Activated CD4-positive, alpha-beta T cell treated with anti-CD3 and anti-CD28 coated beads, Interleukin-2, amount 10 ng/mL, durations not matched to agents 24 days and 14 days (primary cell): ENCODE measurements at regions not wholly inside any gene's neighbourhood (a gene's known extent, or its start where the extent isn't known, plus 50 kb on each side); places are given as distances from the start of the nearest gene placed in this dataset.

Experiments used
- DNase-seq: peaks from one replicate; pipeline ENCODE4 v3.0.0; 2022
- H3K27ac Mint-ChIP-seq: one replicate; pipeline ENCODE4 v1.8.0; 2022; ENCODE audit warnings: mild to moderate bottlenecking, mixed read lengths
- H3K27me3 Mint-ChIP-seq: one replicate; pipeline ENCODE4 v1.8.0; 2022; ENCODE audit warnings: mixed read lengths
- H3K36me3 Mint-ChIP-seq: one replicate; pipeline ENCODE4 v1.8.0; 2022; ENCODE audit warnings: low read depth, mild to moderate bottlenecking, mixed read lengths
- H3K4me1 Mint-ChIP-seq: one replicate; pipeline ENCODE4 v1.8.0; 2021; ENCODE audit warnings: mixed read lengths
- H3K4me3 Mint-ChIP-seq: one replicate; pipeline ENCODE4 v1.8.0; 2022; ENCODE audit warnings: mild to moderate bottlenecking, moderate library complexity, mixed read lengths
- H3K9me3 Mint-ChIP-seq: one replicate; pipeline ENCODE4 v1.8.0; 2021; ENCODE audit warnings: mixed read lengths
- intact Hi-C: fragments of 100-400 bp; cut with micrococcal nuclease; formaldehyde crosslinking; loops from one replicate; pipeline ENCODE4 v1.15.1; 2023

DNA sequence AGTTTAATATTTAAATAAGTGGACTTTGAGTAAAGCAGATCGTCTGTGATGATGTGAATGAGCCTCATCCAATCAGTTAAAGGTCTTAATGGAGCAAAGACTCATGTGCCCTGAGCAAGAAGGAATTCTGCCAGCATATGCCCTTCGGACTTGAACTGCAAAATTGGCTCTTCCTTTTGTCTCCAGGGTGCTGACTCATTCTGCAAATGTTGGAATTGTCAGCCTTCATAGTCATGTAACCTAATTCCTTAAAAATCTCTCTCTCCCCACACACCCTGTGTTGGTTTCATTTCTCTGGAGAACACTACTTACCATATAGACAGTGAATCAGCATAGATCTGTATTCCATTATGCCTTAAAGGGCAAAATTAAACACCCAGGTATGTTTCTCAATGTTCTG, 609.8 kb upstream of the GALNTL6 start:
- intact Hi-C loops = no loop called here
- Mint-ChIP-seq H3K4me1 (no peaks in the 10 kb centered on the region), H3K9me3 (no peaks in the 10 kb centered on the region), H3K27me3 (no peaks in the 10 kb centered on the region), H3K4me3 (no peak overlapping the region), H3K36me3 (no peaks in the 10 kb centered on the region), H3K27ac (no peak overlapping the region)
- no peak for DNase-seq

DNA sequence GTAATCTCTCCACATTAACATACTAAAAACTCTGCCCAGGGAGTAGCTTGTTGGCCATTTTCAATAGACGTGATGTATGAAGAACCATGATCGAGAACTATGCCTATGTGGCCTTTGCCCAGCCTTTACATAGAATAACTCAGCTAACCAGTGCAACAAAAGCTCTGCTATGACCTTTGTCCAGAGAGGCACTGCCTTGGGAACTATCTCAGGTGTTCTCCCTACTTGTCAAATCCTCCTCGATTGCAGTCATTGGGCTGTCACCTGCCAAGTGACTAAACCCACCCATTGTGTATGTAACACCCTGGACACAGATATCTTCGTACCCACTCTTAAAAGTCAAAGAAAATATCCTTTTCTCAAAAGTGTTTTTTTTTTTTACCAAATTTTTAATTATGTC, 610.3 kb upstream of the GALNTL6 start:
- Mint-ChIP-seq H3K4me1 (no peaks in the 10 kb centered on the region), H3K4me3 (no peak overlapping the region), H3K9me3 (no peaks in the 10 kb centered on the region), H3K27me3 (no peaks in the 10 kb centered on the region), H3K27ac (no peak overlapping the region), H3K36me3 (no peaks in the 10 kb centered on the region)
- DNase-seq = no peak
- intact Hi-C loops = no loop called here

DNA sequence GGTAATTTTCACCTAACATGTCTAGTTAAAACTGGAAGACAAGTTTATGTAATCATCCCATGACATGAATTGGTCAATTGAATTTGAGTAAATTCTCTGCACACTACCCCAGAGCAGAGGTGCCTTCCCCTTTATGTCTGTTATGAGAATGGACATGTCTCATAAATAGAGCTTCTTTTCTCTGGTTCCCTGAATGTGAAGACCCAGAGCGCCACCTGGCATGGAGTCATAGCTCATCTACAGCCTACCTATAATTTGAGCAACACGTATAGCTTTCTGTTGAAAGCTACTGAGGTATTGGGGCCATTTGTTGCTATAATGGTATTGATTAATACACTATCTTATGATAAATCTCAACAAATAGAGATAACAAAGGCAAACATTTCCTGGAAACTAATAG, 626.5 kb upstream of the GALNTL6 start:
- H3K27me3 Mint-ChIP-seq = no peaks in the 10 kb centered on the region
- no peaks in the 10 kb centered on the region for H3K9me3 Mint-ChIP-seq
- no peak overlapping the region for H3K4me3 Mint-ChIP-seq

DNA sequence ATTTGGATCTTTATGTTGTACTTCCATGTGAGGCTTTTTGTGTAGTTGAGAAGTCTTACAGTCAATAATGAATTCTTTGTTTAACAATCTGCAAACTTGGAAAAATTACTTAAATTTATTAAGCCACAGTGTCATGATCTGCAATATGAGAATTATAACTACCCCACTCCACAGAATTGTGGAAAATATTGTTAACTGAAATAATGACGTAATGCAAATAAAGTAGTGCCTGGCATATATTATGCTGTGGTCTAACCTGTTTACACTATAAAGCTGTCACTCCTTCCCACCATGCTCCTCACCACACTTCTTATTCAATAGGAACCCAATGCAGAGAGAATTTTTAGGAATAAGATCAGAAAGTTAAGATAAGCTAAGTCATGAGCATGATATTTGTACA, 632.1 kb upstream of the GALNTL6 start:
- no peak overlapping the region for H3K27ac Mint-ChIP-seq
- no peaks in the 10 kb centered on the region for H3K9me3 Mint-ChIP-seq
- DNase-seq = no peak
- H3K4me1 Mint-ChIP-seq = no peaks in the 10 kb centered on the region
- no peaks in the 10 kb centered on the region for H3K36me3 Mint-ChIP-seq
- intact Hi-C loops = no loop called here
- no peak overlapping the region for H3K4me3 Mint-ChIP-seq
- H3K27me3 Mint-ChIP-seq = no peaks in the 10 kb centered on the region

More for the DNA sequence above, 626.5 kb upstream of the GALNTL6 start:
- no peaks in the 10 kb centered on the region for H3K4me1 Mint-ChIP-seq
- DNase-seq = no peak
- no peak overlapping the region for H3K27ac Mint-ChIP-seq
- H3K36me3 Mint-ChIP-seq = no peaks in the 10 kb centered on the region
- intact Hi-C loops = no loop called here

DNA sequence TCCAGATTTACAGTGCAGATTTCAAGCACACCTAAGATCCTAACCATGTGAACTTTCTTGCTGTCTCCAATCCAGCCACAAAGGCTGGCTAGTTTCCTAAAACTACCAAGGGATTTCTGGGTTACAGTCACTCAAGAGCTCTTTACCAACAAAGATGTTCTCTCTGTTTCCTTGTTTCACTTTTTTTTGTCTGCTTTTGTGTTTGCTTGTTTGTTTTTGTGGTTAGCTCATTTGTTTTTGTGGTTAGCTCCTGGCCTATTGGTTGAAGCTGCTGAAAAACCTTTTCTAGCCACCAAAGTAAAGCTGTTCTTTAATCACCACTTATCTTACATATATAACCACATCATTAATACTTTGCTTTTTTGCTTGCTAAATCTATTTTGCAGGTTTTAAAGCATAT, 642.5 kb upstream of the GALNTL6 start:
- no peaks in the 10 kb centered on the region for H3K9me3 Mint-ChIP-seq
- no peaks in the 10 kb centered on the region for H3K36me3 Mint-ChIP-seq
- H3K27ac Mint-ChIP-seq = no peak overlapping the region
- no peaks in the 10 kb centered on the region for H3K4me1 Mint-ChIP-seq
- H3K4me3 Mint-ChIP-seq = no peak overlapping the region
- H3K27me3 Mint-ChIP-seq = no peaks in the 10 kb centered on the region
- intact Hi-C loops = no loop called here
- no peak for DNase-seq

DNA sequence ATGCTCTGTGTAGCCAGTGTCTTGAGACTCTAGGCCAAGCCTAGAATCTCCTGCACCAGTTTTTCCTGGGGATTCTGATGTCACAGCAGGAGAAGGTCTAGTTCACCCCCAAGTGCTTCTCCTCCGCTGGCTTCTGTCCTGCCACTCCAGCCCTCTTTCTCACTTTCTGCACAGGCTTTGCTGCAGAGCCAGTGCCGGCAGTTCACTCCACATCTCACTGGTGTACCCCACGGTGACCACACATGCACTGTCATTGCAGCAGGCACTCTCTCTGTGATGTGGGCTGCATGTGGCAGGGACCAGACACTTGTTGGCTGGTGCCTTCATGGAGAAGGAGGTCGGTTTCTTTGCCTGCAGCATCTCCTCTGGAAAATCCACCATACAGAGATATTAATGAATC, 643.8 kb upstream of the GALNTL6 start:
- no peak overlapping the region for H3K27ac Mint-ChIP-seq
- no peaks in the 10 kb centered on the region for H3K36me3 Mint-ChIP-seq
- intact Hi-C loops = no loop called here

DNA sequence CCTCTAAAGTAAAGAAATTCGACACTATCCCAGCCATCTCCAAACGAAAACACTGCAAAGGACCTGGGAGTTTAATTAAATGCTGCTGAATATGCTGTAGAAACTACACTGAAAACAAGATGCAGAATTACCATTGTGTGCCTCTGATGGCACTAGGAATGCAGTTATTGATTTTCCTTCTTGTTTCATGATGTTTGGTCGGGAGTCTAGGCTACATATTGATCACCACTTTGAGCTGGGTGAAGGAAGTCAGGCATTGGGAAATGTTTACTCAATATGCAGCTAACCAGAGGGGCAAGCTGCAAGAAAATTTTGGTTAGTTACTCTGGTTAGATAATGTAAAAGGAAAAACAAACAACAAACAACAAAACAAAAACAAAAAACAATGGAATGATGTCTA, 650.7 kb upstream of the GALNTL6 start:
- Mint-ChIP-seq H3K9me3 (no peaks in the 10 kb centered on the region), H3K4me1 (no peaks in the 10 kb centered on the region), H3K27ac (no peak overlapping the region), H3K4me3 (no peak overlapping the region), H3K27me3 (no peaks in the 10 kb centered on the region), H3K36me3 (no peaks in the 10 kb centered on the region)
- no peak for DNase-seq
- intact Hi-C loops = no loop called here

More for the DNA sequence above, 643.8 kb upstream of the GALNTL6 start:
- DNase-seq = no peak
- H3K27me3 Mint-ChIP-seq = no peaks in the 10 kb centered on the region
- H3K4me1 Mint-ChIP-seq = no peaks in the 10 kb centered on the region
- no peak overlapping the region for H3K4me3 Mint-ChIP-seq
- no peaks in the 10 kb centered on the region for H3K9me3 Mint-ChIP-seq

DNA sequence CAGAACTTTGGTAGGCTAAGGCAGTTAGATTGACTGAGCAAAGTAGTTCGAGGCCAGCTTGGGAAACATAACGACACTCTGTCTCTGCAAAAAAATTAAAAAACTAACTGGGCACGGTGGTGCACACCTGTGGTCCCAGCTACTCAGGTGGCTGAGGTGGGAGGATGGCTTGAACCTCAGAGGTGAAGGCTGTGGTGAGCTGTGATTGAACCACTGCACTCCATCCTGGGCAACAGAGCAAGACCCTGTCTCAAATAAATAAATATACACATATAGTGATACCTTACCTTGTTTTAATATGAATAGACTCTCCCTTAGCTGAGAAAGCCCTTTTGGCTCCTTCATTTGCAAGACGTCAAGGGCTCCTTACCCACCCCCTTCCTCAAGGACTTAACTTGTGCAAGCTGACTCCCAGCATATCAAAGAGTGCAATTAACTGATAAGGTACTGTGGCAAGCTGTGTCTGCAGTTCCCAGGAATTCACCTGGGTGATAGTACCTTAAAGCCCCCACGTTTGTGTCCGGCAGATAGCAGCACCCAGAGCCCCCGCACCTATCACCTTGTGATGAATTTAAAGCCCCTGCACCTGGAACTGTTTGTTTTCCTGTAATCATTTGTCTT, 655.6 kb upstream of the GALNTL6 start:
- no peaks in the 10 kb centered on the region for H3K4me1 Mint-ChIP-seq

DNA sequence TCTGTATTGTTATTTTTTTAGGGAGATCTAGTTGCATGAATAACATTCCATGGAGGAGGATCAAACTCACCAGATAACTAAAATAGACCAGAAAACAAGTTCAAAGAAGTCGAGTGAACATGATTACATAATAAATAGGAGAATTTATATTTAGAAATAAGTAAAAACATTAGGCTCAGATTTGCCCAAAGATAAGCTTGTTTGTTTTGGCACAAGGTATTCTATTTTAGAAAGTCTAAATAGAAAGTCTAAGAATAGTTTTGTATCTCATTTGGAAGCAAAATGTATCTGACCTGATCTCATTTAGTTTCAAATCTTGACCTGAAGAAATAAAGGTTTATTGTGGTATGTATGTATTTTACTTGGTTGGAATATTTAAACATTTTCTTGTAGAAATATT, 670.6 kb upstream of the GALNTL6 start:
- H3K4me3 Mint-ChIP-seq = no peak overlapping the region
- H3K9me3 Mint-ChIP-seq = no peaks in the 10 kb centered on the region
- intact Hi-C loops = no loop called here
- H3K27me3 Mint-ChIP-seq = no peaks in the 10 kb centered on the region
- H3K27ac Mint-ChIP-seq = no peak overlapping the region
- DNase-seq = no peak
- H3K4me1 Mint-ChIP-seq = no peaks in the 10 kb centered on the region
- H3K36me3 Mint-ChIP-seq = no peaks in the 10 kb centered on the region

More for the DNA sequence above, 655.6 kb upstream of the GALNTL6 start:
- H3K9me3 Mint-ChIP-seq = no peaks in the 10 kb centered on the region
- DNase-seq = no peak
- no peak overlapping the region for H3K27ac Mint-ChIP-seq
- H3K4me3 Mint-ChIP-seq = no peak overlapping the region
- H3K27me3 Mint-ChIP-seq = no peaks in the 10 kb centered on the region
- intact Hi-C loops = no loop called here
- no peaks in the 10 kb centered on the region for H3K36me3 Mint-ChIP-seq

DNA sequence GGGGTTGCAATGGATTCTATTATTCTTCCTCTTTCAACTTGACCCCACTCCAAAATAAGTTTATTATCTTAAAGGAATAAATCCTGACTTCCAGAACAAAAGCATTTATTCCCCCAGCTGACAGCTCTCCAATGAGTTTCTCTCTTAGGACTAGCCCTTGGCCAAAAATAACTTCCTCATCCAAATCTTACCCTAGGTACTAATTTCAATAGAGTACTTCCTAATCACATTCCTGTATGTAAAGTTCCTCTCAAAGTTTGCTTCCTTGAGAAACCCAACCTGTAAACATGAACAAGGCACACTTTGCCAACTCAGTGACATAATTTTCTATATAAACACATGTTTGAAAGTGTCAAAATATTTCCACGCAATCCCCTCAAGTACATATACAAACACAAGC, 671.2 kb upstream of the GALNTL6 start:
- DNase-seq = no peak
- Mint-ChIP-seq H3K36me3 (no peaks in the 10 kb centered on the region), H3K4me3 (no peak overlapping the region), H3K9me3 (no peaks in the 10 kb centered on the region), H3K4me1 (no peaks in the 10 kb centered on the region), H3K27me3 (no peaks in the 10 kb centered on the region), H3K27ac (no peak overlapping the region)
- intact Hi-C loops = no loop called here

DNA sequence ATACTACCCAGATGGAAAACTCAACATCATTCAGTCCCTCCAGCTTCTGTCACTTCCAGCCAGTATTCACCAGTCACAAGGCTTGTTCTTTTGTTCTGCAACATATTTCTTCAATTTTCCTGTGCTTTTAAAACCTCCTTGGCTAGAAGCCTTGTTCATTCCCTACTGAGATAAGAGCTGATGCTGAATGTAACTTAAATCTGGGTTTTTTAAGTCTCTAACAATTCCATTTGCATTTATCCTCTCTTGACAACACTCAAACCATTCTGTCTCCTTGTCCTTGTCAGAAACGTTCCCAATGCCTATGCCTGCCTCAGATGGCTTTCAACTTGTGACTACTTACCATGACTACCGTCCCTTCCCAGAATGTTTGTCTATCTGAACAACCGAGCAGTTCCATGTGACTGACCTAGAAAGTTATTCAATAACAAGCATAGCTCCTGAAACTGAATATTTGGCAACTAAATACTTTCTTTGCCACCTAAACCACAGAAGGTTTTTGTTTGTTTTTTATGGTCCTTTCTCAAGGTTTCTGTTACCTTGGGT, 682.9 kb upstream of the GALNTL6 start:
- no peaks in the 10 kb centered on the region for H3K36me3 Mint-ChIP-seq
- DNase-seq = no peak
- no peak overlapping the region for H3K27ac Mint-ChIP-seq
- H3K9me3 Mint-ChIP-seq = no peaks in the 10 kb centered on the region
- H3K4me1 Mint-ChIP-seq = no peaks in the 10 kb centered on the region
- no peaks in the 10 kb centered on the region for H3K27me3 Mint-ChIP-seq
- intact Hi-C loops = no loop called here
- H3K4me3 Mint-ChIP-seq = no peak overlapping the region

DNA sequence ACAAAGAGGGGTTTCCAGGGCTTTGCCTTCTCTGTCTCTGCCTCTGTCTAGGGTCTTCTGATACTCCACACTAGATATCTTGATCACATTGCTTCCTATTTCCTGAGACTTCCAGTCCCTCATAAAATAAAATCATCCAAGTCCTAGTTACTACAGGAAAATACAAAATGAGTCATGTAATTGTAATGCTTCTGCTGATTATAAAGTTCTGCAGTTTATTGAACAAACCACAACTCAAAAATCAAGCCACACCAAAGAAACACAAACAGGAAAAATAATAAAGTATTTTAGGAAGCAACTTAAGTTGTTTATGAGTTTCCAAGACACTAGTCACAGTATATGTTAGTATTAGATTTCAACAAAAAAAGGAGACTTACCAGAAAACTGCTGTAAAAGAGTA, 695.1 kb upstream of the GALNTL6 start:
- no peak overlapping the region for H3K27ac Mint-ChIP-seq
- no peaks in the 10 kb centered on the region for H3K36me3 Mint-ChIP-seq
- no peak for DNase-seq
- intact Hi-C loops = no loop called here
- H3K4me3 Mint-ChIP-seq = no peak overlapping the region
- no peaks in the 10 kb centered on the region for H3K27me3 Mint-ChIP-seq
- H3K9me3 Mint-ChIP-seq = peaks cover 5% of the 10 kb centered on the region
- H3K4me1 Mint-ChIP-seq = no peaks in the 10 kb centered on the region

DNA sequence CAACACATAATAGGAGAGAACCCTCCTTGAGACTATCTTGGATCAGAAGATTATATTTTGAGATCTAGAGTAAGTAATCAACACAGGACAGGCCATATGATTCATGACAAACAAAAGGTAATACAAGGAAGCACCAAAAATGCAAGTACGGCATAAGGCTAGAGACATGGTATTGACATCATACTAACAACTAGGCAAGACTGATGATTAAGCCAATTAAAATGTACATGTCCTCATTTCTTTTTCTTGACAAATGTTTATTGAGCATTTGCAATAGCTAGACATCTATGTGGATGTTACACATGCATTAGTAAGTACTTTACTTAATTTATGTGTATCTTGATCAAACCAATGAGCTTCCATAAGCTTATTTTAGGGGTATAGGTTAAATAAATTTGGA, 695.7 kb upstream of the GALNTL6 start:
- no peaks in the 10 kb centered on the region for H3K4me1 Mint-ChIP-seq
- no peak for DNase-seq
- H3K36me3 Mint-ChIP-seq = no peaks in the 10 kb centered on the region
- H3K27me3 Mint-ChIP-seq = no peaks in the 10 kb centered on the region
- no peak overlapping the region for H3K4me3 Mint-ChIP-seq
- peaks cover 5% of the 10 kb centered on the region for H3K9me3 Mint-ChIP-seq
- intact Hi-C loops = no loop called here
- no peak overlapping the region for H3K27ac Mint-ChIP-seq

DNA sequence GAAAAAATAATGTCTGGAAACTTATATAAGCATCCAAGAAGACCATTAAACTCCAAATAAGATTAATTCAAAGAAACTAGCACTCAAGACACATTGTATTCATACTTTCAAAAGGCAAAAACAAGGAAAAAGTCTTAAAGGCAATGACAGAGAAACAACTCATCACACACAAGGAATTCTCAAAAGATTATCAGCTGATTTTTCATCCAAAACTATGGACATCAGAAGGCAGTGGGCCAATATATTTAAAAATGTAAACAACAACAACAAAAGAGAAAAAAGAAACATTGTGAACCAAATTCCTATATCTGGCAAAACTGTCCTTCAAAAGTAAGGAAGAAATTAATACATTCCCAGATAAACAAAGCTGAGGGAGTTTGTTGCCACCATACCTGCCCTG, 711.4 kb upstream of the GALNTL6 start:
- DNase-seq = no peak
- Mint-ChIP-seq H3K4me1 (no peaks in the 10 kb centered on the region), H3K27me3 (no peaks in the 10 kb centered on the region), H3K27ac (no peak overlapping the region), H3K36me3 (no peaks in the 10 kb centered on the region), H3K4me3 (no peak overlapping the region), H3K9me3 (no peaks in the 10 kb centered on the region)
- intact Hi-C loops = no loop called here

DNA sequence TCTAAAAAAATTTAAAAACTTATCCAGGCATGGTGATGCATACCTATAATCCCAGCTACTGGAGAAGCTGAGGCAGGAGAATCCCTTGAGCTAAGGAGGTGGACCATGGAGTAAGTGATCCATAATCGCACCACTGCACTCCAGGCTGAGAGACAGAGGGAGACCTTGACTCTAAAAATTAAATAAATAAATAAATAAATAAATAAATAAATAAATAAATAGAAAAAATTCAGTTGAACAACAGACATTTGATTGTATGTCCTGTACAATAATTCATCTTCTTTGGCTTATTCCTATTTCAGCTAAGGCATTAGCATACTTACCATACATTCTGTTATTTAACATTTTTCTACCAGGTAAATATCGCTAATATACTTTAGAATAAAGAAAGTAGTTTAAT, 726.1 kb upstream of the GALNTL6 start:
- Mint-ChIP-seq H3K36me3 (no peaks in the 10 kb centered on the region), H3K27ac (no peak overlapping the region), H3K9me3 (no peaks in the 10 kb centered on the region), H3K4me1 (no peaks in the 10 kb centered on the region), H3K4me3 (no peak overlapping the region), H3K27me3 (no peaks in the 10 kb centered on the region)
- intact Hi-C loops = no loop called here
- DNase-seq = no peak
